Hepatocyte (in vitro differentiated cells): ENCODE measurements at regions not wholly inside any gene's neighbourhood (a gene's known extent, or its start where the extent isn't known, plus 50 kb on each side); places are given as distances from the start of the nearest gene placed in this dataset.

Source experiments
- DNase-seq: peaks from one replicate; pipeline ENCODE4 v3.0.0-alpha.2; 2016; ENCODE audit warnings: low spot score
- H2AFZ ChIP-seq: fragments of 200-600 bp; sonication (generic); 2 replicates; pipeline ENCODE4 v1.6.0; 2016; ENCODE audit warnings: antibody characterized with exemption, mild to moderate bottlenecking
- H3K27ac ChIP-seq: fragments of 200-600 bp; sonication (generic); 2 replicates; pipeline ENCODE4 v1.5.1; 2016; ENCODE audit warnings: mild to moderate bottlenecking
- H3K27me3 ChIP-seq: fragments of 200-600 bp; sonication (generic); 2 replicates; pipeline ENCODE4 v1.6.1; 2016
- H3K36me3 ChIP-seq: fragments of 200-600 bp; sonication (generic); replicated peaks from 2 replicates; pipeline ENCODE4 v1.5.1; 2016; ENCODE audit warnings: low read depth; ENCODE audit not compliant: insufficient read depth
- H3K4me1 ChIP-seq: fragments of 200-600 bp; sonication (generic); 2 replicates; pipeline ENCODE4 v1.5.1; 2016; ENCODE audit warnings: mild to moderate bottlenecking, moderate library complexity; ENCODE audit not compliant: insufficient read depth
- H3K4me2 ChIP-seq: fragments of 200-600 bp; sonication (generic); 2 replicates; pipeline ENCODE4 v1.6.0; 2016
- H3K4me3 ChIP-seq: fragments of 200-600 bp; sonication (generic); 2 replicates; pipeline ENCODE4 v1.5.1; 2016; ENCODE audit warnings: mild to moderate bottlenecking
- H3K79me2 ChIP-seq: fragments of 200-600 bp; sonication (generic); 2 replicates; pipeline ENCODE4 v1.6.0; 2017; ENCODE audit warnings: mild to moderate bottlenecking
- H3K9me2 ChIP-seq: fragments of 200-600 bp; sonication (generic); replicated peaks from 2 replicates; pipeline ENCODE4 v1.6.0; 2017; ENCODE audit warnings: mild to moderate bottlenecking; ENCODE audit not compliant: insufficient read depth
- H3K9me3 ChIP-seq: fragments of 200-600 bp; sonication (generic); 2 replicates; pipeline ENCODE4 v1.5.1; 2016; ENCODE audit warnings: low read depth, mild to moderate bottlenecking
- H4K20me1 ChIP-seq: fragments of 200-600 bp; sonication (generic); 2 replicates; pipeline ENCODE4 v1.6.0; 2016; ENCODE audit warnings: mild to moderate bottlenecking; ENCODE audit not compliant: insufficient read depth, poor library complexity, severe bottlenecking
- EZH2 ChIP-seq: fragments of 200-600 bp; sonication (generic); IDR thresholded peaks from 2 replicates; pipeline ENCODE4 v1.6.1; 2016; ENCODE audit warnings: antibody characterized with exemption, mild to moderate bottlenecking, borderline replicate concordance
- EZH2phosphoT487 ChIP-seq: fragments of 200-600 bp; sonication (generic); IDR thresholded peaks from one replicate; pipeline ENCODE4 v1.6.1; 2018; ENCODE audit warnings: antibody characterized with exemption, mild to moderate bottlenecking, low read depth, moderate library complexity; ENCODE audit not compliant: unreplicated experiment, severe bottlenecking
- WGBS: methylation state at CpG from one replicate; pipeline ENCODE4 v1.1.6; 2016; ENCODE audit warnings: low lambda C conversion rate; ENCODE audit errors: missing lambda C conversion rate; 5-methylcytosine and 5-hydroxymethylcytosine counted together
- TF ChIP-seq, protein P1 (sequence below): fragments of 200-600 bp; sonication (generic); IDR thresholded peaks from 2 replicates; pipeline ENCODE4 v1.5.1; 2016; ENCODE audit warnings: antibody characterized with exemption, mild to moderate bottlenecking; ENCODE audit not compliant: poor library complexity

DNA sequence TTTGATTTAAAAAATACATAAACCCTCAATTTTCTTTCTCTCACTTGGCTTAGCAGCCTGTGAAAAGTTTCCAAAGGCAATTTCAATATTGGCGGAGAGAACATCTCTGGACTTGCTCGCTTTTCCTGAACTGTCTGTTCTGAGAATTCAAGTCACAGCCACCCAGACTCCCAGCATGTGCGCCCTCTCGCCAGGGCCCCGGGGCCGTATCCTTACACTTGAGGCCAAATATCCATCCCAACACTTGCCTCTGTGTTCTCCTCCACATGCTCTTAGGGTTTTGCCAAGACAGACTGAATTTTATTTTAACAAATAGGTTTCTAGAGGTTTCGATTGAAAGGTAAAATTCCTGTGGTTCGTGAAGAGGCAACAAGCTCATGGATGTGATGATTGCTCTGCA is 111.5 kb upstream of the GPR26 start:
- Histone ChIP-seq H3K4me3 (no peak overlapping the region), H3K4me2 (no peak overlapping the region), H3K36me3 (no peaks in the 10 kb centered on the region), H3K79me2 (no peaks in the 10 kb centered on the region), H3K4me1 (no peaks in the 10 kb centered on the region), H3K9me3 (no peaks in the 10 kb centered on the region), H3K27me3 (peaks cover 15% of the 10 kb centered on the region), H2AFZ (no peak overlapping the region), H4K20me1 (no peaks in the 10 kb centered on the region), H3K27ac (no peak overlapping the region), H3K9me2 (no peaks in the 10 kb centered on the region)
- no peak for DNase-seq
- no peak for TF ChIP-seq EZH2phosphoT487
- TF ChIP-seq, protein P1, sequence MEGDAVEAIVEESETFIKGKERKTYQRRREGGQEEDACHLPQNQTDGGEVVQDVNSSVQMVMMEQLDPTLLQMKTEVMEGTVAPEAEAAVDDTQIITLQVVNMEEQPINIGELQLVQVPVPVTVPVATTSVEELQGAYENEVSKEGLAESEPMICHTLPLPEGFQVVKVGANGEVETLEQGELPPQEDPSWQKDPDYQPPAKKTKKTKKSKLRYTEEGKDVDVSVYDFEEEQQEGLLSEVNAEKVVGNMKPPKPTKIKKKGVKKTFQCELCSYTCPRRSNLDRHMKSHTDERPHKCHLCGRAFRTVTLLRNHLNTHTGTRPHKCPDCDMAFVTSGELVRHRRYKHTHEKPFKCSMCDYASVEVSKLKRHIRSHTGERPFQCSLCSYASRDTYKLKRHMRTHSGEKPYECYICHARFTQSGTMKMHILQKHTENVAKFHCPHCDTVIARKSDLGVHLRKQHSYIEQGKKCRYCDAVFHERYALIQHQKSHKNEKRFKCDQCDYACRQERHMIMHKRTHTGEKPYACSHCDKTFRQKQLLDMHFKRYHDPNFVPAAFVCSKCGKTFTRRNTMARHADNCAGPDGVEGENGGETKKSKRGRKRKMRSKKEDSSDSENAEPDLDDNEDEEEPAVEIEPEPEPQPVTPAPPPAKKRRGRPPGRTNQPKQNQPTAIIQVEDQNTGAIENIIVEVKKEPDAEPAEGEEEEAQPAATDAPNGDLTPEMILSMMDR = no peak
- no peak for TF ChIP-seq EZH2
- 87% methylated on average over 8 of the region's 8 CpGs for WGBS

GRCh38 chr10:123555616-123556015 is 110.5 kb upstream of the GPR26 start:
- no peak overlapping the region for H3K4me2 ChIP-seq
- no peaks in the 10 kb centered on the region for H3K9me2 ChIP-seq
- no peak overlapping the region for H3K27ac ChIP-seq
- no peaks in the 10 kb centered on the region for H3K36me3 ChIP-seq
- no peaks in the 10 kb centered on the region for H4K20me1 ChIP-seq
- DNase-seq = no peak
- no peaks in the 10 kb centered on the region for H3K4me1 ChIP-seq
- 85% methylated on average over 4 of the region's 4 CpGs for WGBS
- H3K4me3 ChIP-seq = no peak overlapping the region
- no peak overlapping the region for H2AFZ ChIP-seq
- H3K9me3 ChIP-seq = no peaks in the 10 kb centered on the region
- TF ChIP-seq, protein P1 = no peak
- TF ChIP-seq EZH2phosphoT487 (no peak), EZH2 (no peak)
- H3K79me2 ChIP-seq = no peaks in the 10 kb centered on the region
- peaks cover 15% of the 10 kb centered on the region for H3K27me3 ChIP-seq

GRCh38 chr10:123556049-123556448 is 110.1 kb upstream of the GPR26 start:
- H3K27me3 ChIP-seq = peaks cover 17% of the 10 kb centered on the region
- TF ChIP-seq EZH2phosphoT487 (no peak), EZH2 (no peak)
- TF ChIP-seq, protein P1 = no peak
- DNase-seq = no peak

GRCh38 chr10:123556736-123557135 is 109.4 kb upstream of the GPR26 start:
- Histone ChIP-seq H3K36me3 (no peaks in the 10 kb centered on the region), H3K27ac (no peak overlapping the region), H3K4me1 (no peaks in the 10 kb centered on the region), H3K9me3 (no peaks in the 10 kb centered on the region), H2AFZ (no peak overlapping the region), H3K27me3 (peaks cover 19% of the 10 kb centered on the region), H4K20me1 (no peaks in the 10 kb centered on the region), H3K4me3 (no peak overlapping the region), H3K9me2 (no peaks in the 10 kb centered on the region), H3K4me2 (no peak overlapping the region), H3K79me2 (no peaks in the 10 kb centered on the region)
- no peak for DNase-seq
- WGBS = 86% methylated on average over 16 of the region's 16 CpGs
- TF ChIP-seq, protein P1 = no peak
- no peak for TF ChIP-seq EZH2
- no peak for TF ChIP-seq EZH2phosphoT487

More at GRCh38 chr10:123556049-123556448, 110.1 kb upstream of the GPR26 start:
- no peaks in the 10 kb centered on the region for H3K36me3 ChIP-seq
- no peak overlapping the region for H3K4me3 ChIP-seq
- H3K4me2 ChIP-seq = no peak overlapping the region
- no peak overlapping the region for H3K27ac ChIP-seq
- H4K20me1 ChIP-seq = no peaks in the 10 kb centered on the region
- WGBS = 91% methylated on average over 7 of the region's 7 CpGs
- H3K4me1 ChIP-seq = no peaks in the 10 kb centered on the region
- H3K9me3 ChIP-seq = no peaks in the 10 kb centered on the region
- H2AFZ ChIP-seq = no peak overlapping the region
- no peaks in the 10 kb centered on the region for H3K9me2 ChIP-seq
- H3K79me2 ChIP-seq = no peaks in the 10 kb centered on the region
